Lung (tissue), 11 donors: ENCODE measurements at regions not wholly inside any gene's neighbourhood (a gene's known extent, or its start where the extent isn't known, plus 50 kb on each side); places are given as distances from the start of the nearest gene placed in this dataset.

Source experiments
- ATAC-seq: fragments of 200-7000 bp; cut with Tn5 transposase; one replicate; pipeline ENCODE4 v1.9.1; 2020; ENCODE audit warnings: moderate number of reproducible peaks; ENCODE audit not compliant: insufficient read depth, low FRiP score
- DNase-seq, 3 donors: peaks; one replicate each; pipeline ENCODE4 v3.0.0-alpha.2; 2013 to 2017
- H3K27ac ChIP-seq, 2 donors: one replicate each; pipeline ENCODE4 v1.5.1; 2013; ENCODE audit warnings: mild to moderate bottlenecking in 2 of 2, moderate library complexity in 2 of 2, control low read depth in 1 of 2, inconsistent platforms in 1 of 2, low read depth in 1 of 2, low read length in 1 of 2
- H3K27me3 ChIP-seq, 3 donors: one replicate each; pipeline ENCODE4 v1.5.1; 2013; ENCODE audit warnings: low read length in 2 of 3; ENCODE audit not compliant: control insufficient read depth in 3 of 3, insufficient read depth in 3 of 3
- H3K36me3 ChIP-seq, 4 donors: one replicate each; pipeline ENCODE4 v1.5.1; 2013; ENCODE audit warnings: low read length in 4 of 4, mild to moderate bottlenecking in 1 of 4, moderate library complexity in 1 of 4; ENCODE audit not compliant: control insufficient read depth in 4 of 4, insufficient read depth in 4 of 4
- H3K4me1 ChIP-seq, 5 donors: one replicate each; pipeline ENCODE4 v1.5.1; 2013; ENCODE audit warnings: low read length in 5 of 5, mild to moderate bottlenecking in 2 of 5, moderate library complexity in 1 of 5; ENCODE audit not compliant: control insufficient read depth in 5 of 5, insufficient read depth in 5 of 5
- H3K4me3 ChIP-seq: one replicate; pipeline ENCODE4 v1.5.1; 2013; ENCODE audit warnings: mild to moderate bottlenecking, control low read depth, moderate library complexity
- H3K9ac ChIP-seq, 2 donors: one replicate each; pipeline ENCODE4 v1.5.1; 2013; ENCODE audit warnings: low read length in 2 of 2, control low read depth in 1 of 2; ENCODE audit not compliant: insufficient read depth in 1 of 2
- H3K9me3 ChIP-seq, 4 donors: one replicate each; pipeline ENCODE4 v1.5.1; 2013; ENCODE audit warnings: low read length in 3 of 4, mild to moderate bottlenecking in 1 of 4, moderate library complexity in 1 of 4; ENCODE audit not compliant: control insufficient read depth in 4 of 4, insufficient read depth in 3 of 4
- WGBS, 2 donors: extraction: QIAGEN DNeasy Blood & Tissue Kit; methylation state at CpG; one replicate each; pipeline ENCODE4 v1.1.7; 2013; 5-methylcytosine and 5-hydroxymethylcytosine counted together
- TF ChIP-seq, protein P1 (sequence below): IDR thresholded peaks from 2 replicates; pipeline ENCODE4 v1.5.1; 2012; ENCODE audit warnings: mild to moderate bottlenecking; ENCODE audit errors: control extremely low read depth, extremely low read depth
- donor health status: control.
- donor health status: control.
- donor health status: Bipolar disorder and iron deficiency.
- donor health status: healthy.
- donor health status: DM: yes; HTN: yes; CAD: no.

DNA sequence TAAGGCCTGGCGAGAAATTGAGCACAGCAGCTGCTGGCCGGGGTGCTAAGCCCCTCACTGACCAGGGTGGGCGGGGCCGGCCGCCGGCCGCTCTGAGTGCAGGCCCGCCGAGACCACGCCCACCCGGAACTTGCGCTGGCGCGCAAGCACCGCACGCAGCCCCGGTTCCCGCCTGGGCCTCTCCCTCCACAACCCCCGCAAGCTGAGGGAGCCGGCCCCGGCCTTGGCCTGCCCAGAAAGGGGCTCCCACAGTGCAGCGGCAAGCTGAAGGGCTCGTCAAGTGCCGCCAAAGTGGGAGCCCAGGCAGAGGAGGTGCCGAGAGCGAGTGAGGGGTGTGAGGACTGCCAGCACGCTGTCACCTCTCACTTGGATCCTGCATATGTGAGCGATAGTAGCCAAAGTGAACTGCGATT is 251.2 kb downstream of the GJA1 start:
- no peak for ATAC-seq
- no peaks in the 10 kb centered on the region for H3K27me3 ChIP-seq
- TF ChIP-seq, protein P1, sequence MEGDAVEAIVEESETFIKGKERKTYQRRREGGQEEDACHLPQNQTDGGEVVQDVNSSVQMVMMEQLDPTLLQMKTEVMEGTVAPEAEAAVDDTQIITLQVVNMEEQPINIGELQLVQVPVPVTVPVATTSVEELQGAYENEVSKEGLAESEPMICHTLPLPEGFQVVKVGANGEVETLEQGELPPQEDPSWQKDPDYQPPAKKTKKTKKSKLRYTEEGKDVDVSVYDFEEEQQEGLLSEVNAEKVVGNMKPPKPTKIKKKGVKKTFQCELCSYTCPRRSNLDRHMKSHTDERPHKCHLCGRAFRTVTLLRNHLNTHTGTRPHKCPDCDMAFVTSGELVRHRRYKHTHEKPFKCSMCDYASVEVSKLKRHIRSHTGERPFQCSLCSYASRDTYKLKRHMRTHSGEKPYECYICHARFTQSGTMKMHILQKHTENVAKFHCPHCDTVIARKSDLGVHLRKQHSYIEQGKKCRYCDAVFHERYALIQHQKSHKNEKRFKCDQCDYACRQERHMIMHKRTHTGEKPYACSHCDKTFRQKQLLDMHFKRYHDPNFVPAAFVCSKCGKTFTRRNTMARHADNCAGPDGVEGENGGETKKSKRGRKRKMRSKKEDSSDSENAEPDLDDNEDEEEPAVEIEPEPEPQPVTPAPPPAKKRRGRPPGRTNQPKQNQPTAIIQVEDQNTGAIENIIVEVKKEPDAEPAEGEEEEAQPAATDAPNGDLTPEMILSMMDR: no peak
- DNase-seq: no peak
- no peaks in the 10 kb centered on the region for H3K36me3 ChIP-seq
- H3K27ac ChIP-seq: no peak overlapping the region
- H3K4me1 ChIP-seq: peaks cover 0 to 4% (median 0%) of the 10 kb centered on the region in 5 donors
- H3K4me3 ChIP-seq: no peak overlapping the region
- no peak overlapping the region for H3K9ac ChIP-seq
- 91 to 94% methylated on average over 25 to 29 of the region's 29 CpGs for WGBS, 2 donors
- H3K9me3 ChIP-seq: no peaks in the 10 kb centered on the region

DNA sequence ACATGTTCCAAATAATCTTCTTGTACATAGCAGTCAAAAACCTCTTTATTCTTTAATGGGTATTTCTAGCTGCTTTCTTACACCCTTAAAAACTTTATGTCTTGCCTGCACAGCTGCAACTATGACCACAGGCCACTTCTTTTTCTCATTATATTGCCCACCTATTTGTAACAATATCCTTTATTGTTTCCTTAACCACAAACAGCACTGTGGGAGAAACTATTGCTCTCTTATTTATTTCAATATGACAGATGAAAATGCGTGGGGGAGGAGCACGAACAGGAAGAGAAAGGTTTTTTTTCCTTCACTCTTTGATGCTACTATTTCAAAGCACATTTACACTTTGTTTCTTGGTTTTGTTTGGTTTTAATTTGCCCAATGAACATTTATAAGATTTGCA is 253.5 kb downstream of the GJA1 start:
- TF ChIP-seq, protein P1: no peak
- Histone ChIP-seq H3K27me3 (no peaks in the 10 kb centered on the region), H3K36me3 (no peaks in the 10 kb centered on the region), H3K27ac (no peak overlapping the region), H3K4me3 (no peak overlapping the region), H3K9ac (no peak overlapping the region), H3K9me3 (no peaks in the 10 kb centered on the region), H3K4me1 (peaks cover 0 to 7% (median 0%) of the 10 kb centered on the region in 5 donors)
- whole genome bisulfite sequencing, 2 donors: 28 to 56% methylated on average over 2 of the region's 2 CpGs
- ATAC-seq (no peak), DNase-seq (no peak)

DNA sequence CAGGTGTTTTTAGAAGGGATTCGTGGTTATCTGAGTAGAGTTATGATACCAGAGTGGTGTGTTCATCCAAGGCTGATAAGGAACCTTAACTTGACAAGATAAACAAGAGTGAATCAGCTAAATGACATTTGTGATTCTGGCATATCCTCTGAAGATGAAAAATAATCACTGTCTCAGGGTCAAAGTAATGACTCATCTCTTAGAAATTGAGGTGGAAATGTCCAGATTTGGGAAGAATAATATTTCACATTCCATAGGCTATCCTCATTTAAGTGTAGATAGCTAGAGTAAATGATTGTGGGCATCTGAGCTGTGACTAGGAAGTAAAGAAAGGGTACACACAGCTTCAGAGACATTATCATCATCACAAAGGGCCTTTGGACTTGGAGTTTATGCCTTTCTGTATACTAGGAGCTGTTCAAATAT is 255.7 kb downstream of the GJA1 start:
- no peaks in the 10 kb centered on the region for H3K27me3 ChIP-seq
- peaks cover 0 to 10% (median 0%) of the 10 kb centered on the region in 5 donors for H3K4me1 ChIP-seq
- no peak overlapping the region for H3K9ac ChIP-seq
- DNase-seq: no peak
- no peaks in the 10 kb centered on the region for H3K36me3 ChIP-seq
- no peaks in the 10 kb centered on the region for H3K9me3 ChIP-seq
- TF ChIP-seq, protein P1: no peak
- H3K4me3 ChIP-seq: no peak overlapping the region
- no peak overlapping the region for H3K27ac ChIP-seq
- ATAC-seq: no peak
- 57 to 59% methylated on average over 1 of the region's 1 CpG for WGBS, 2 donors

DNA sequence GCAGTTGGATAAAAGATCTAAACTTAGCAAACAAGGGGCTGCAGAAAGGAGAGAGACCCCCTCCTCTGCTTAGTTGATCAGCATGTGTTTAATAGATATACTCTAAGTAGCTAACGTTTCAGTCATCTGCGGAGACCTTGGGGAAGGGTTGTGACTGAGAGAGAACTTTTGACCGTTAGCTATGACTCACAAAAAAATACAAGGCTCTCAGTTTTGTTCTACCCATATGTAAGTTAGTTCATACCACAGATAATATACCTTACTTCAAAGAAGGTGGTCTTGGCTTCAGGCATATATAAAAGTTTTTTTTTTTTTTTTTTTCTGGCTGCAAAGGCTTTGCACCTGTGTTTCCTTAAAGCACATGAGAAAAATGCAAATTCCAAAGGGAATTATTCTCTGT is 258.9 kb downstream of the GJA1 start:
- TF ChIP-seq, protein P1: no peak
- Histone ChIP-seq H3K9me3 (no peaks in the 10 kb centered on the region), H3K9ac (no peak overlapping the region), H3K4me1 (peaks cover 0 to 10% (median 0%) of the 10 kb centered on the region in 5 donors), H3K36me3 (no peaks in the 10 kb centered on the region), H3K27ac (no peak overlapping the region), H3K27me3 (no peaks in the 10 kb centered on the region), H3K4me3 (no peak overlapping the region)
- no peak for DNase-seq
- WGBS, 2 donors: 87 to 90% methylated on average over 3 of the region's 3 CpGs
- ATAC-seq: no peak
